ENCODE measurements at regions not wholly inside any gene's neighbourhood (a gene's known extent, or its start where the extent isn't known, plus 50 kb on each side); places are given as distances from the start of the nearest gene placed in this dataset.

DNA sequence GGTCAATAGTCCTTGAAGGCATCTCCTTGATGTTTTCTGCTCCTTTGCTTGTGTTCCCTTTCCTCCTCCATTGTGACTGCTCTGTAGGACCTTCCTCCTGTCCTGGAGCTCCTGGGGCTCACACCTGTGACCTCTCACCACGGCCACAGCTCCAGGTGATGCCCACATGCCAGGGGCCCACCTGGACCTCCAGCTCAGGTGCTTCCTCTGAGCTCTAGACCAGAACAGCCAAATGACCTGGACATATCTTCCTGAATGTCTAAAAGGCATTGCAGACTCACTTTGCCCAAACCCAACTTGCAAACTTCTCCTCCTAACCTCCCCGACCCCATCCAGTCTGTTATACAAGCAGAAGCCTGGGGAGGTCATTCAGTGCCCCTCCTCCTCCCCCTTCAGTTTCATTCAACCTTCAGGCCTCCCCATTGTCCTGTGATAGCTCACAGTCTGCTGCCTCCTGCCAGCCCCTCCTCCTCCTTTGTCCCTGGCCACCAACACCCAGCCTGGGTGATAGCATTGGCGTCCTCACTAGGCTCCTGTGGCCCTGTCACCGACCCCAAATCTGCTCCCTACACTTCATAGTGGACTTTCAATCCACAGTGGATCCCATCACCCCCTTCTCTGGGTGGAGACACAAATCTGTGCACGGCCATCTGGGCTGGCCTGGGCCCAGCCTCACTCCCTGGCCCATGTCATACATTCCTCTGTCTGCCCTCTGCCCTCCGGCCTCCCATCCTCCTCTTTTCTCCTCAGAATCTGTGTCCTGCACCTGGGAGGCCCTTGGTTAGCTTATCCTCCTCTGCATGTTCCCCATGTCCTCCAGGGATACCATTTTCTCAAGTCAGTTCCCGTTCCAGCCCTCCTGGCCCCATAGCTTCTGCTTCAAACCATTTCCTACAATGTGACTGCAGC lies 310.4 kb upstream of the HDAC4 start:
- no peak for DNase-seq (ENCODE audit: low read depth)

DNA sequence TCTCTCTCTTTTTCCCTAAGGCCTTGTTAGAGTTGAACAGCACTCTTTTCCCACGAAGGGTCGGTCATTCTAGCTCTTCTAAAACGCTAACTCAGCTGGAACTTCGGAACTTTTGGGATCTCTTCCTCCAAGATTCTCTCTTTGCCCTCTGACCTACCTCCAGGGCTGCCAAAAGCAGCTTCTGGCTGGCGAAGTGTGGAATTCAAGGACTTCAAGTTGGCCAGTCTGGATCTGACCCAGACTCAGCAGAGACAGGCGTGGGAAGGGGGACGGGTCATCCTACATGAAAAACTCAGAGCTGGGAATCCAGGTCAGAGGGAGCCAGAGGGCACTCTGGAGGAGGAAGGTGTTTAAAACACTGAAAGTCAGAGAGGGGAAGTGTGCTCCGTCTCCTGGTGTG lies 305.5 kb upstream of the HDAC4 start:
- no peak for DNase-seq (ENCODE audit: low read depth)

DNA sequence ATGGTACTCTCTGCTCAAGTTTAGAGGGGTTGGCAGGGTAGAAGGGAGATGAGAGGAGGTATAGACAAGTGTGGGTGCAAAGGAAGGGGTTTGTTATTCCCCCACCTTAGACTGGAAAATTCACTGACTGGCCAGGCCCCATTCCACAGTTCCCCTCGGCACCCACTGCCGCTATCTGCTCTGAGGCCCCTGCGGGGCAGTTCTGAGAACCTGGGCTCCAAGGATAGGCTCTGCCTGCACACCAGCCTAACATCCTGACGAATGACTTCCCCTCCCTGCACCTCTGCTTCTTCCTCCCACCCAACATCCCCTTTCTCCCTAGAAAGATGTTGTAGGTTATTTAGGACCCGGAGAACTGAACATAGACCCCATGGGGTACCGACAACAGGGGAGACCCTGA lies 303.9 kb upstream of the HDAC4 start:
- no peak for DNase-seq (ENCODE audit: low read depth)

DNA sequence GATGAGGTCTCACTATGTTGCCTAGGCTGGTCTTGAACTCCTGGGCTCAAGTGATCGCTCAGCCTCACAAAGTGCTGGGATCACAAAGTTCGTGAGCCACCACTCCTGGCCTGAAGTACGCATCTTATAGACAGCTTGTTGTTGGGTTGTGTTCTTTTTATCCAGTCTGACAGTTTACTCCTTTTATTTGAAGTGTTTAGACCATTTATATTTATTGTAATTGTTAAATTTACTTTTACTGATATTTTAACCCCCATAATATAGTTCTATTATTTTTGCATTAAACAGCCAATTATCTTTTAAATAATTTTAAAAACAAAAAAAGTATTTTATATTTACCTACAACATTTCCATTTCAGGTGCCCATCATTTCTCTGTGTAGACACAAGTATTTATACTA lies 303.0 kb upstream of the HDAC4 start:
- no peak for DNase-seq (ENCODE audit: low read depth)

DNA sequence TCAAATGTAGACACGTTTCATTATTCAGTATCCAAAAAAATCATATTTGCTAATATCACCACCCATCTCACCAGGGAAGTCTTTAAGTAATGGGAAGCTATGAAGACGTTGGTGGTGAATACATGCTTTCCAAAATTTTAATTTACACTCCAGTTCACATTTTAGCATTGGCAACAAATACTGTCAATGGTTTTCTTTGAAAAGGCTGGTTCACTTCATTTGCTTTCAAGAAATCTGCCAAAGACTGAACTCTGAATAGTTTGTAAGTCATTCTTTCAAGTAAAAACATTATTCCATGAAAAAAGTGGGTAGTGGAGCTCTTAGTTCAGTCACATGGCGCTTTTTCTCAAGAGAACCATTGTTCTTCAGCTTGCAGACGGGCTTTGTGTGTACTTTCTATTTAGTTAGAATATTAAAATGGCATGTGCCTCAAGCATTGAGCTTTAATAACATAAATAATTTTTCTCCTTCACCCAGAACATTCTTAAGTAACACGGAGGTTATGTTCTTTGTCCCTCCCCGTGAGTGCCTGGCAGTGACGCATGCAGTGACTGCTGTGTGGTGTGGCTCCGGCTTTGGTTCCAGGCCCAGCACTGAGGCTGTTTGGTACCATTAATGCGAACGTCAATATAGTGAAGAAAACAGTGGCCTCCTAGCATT lies 300.0 kb upstream of the HDAC4 start:
- no peak for DNase-seq (ENCODE audit: low read depth)

DNA sequence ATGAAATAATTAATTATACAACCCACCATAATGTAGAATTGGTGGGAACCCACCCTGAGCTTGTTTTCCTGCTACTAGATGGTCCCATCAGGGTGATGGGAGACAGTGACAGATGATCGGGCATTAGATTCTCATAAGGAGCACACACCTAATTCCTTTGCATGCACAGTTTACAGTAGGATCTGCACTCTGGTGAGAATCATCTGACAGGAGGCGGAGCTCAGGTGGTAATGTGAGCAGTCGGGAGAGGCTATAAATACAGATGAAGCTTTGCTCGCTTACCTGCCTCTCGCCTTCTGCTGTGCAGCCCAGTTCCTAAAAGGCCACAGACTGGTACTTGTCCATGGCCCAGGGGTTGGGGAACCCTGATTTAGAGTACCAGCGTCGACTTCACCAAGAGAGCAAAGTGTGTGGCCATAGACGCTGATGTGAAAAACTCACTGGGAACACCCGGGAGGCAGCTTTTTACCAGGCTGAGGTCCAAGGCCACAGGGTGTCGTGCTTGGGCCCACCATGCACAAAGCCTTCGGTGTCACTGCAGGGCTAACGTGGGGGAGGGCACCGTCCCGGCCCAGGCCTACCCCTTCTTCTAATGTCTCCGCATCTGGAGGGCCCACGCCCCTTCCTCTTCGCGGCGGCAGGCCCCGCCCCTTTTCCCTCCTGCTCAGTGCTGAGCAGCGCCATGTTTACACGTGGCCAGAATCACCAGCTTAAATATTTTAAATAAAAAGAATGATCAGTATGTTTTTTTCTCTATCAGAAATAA lies 296.8 kb upstream of the HDAC4 start:
- no peak for DNase-seq (ENCODE audit: low read depth)

DNA sequence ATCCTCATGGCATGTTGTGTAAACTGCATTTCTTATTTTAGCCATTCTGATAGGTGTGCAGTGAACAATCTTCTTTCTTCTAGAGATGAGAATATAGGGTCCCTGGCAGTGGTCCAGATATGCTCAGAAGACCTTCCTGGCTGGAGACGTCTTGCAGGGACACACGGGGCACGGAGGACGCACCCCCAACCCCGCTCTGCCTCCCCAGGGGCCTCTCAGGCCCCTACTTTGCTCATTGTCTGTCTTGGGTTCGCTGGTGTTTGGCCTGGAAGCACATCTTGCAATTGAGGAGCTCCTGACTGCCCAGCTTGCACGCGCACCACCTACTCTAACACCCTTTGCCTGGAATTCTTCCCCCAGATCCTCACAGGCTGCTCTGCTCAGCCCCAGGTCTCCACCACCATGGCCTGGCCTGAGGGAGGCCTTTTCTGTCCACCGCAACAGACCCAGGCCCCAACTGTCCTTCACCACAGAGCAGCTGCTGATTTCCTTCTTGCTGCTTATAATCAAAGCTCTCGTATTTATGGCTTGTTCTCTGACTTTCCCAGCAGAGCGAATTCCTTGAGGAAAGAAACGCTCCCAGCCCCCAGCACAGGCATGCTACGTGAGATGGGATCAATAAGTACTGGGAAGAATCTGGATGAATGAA lies 295.9 kb upstream of the HDAC4 start:
- DNase-seq (ENCODE audit: low read depth) = no peak

DNA sequence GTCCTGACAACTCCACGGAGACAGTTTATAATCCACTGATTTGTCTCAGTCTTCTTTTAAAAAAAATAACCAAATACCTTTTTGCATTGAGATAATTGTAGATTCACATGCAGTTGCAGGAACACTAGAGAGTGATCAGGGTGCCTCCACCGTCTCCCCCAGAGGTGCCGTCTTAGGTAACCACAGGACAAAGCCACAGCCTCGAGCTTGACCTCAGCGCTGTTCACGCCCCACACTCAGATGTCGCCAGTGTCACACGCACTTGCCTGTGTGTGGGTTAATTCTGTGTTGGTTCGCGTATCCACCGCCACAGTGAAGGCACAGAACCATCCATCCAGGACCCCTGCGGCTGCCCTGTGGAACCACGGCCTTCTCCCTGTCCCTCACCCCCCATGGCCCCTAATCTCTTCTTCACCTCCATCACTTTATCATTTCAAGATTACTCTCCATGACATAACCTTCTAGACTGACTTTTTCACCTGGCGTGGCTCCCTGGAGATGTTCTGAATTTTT lies 295.0 kb upstream of the HDAC4 start:
- no peak for DNase-seq (ENCODE audit: low read depth)

DNA sequence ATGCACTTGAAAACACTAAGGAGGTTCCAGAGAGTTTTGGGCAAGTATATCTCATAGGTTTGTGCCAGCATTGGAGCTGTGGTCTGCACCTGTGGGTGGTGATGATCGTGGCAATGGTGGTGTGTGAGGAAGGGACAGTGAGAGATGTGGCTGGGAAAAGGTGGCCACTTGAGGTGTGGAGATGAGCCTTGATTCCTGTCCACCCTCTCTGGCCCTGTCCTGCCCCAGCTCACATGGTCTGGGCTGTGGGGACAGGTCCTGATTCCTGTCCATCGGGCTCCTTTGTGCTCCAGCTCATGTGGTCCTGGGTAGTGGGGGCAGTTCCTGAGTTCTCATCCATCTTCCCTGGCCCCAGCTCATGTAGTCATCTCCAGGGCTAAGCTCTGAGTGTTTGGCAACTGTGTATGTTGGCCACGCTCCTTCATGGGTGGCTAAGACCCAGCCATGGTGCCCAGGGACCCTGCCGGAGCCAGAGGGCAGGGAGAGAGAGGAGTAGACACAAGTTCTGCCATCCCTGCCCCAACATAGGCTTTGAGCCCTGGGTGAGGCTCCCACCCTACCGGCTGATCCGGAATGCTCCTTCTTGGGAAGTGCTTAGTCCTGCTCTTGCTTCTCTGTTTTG lies 294.4 kb upstream of the HDAC4 start:
- DNase-seq (ENCODE audit: low read depth) = no peak

DNA sequence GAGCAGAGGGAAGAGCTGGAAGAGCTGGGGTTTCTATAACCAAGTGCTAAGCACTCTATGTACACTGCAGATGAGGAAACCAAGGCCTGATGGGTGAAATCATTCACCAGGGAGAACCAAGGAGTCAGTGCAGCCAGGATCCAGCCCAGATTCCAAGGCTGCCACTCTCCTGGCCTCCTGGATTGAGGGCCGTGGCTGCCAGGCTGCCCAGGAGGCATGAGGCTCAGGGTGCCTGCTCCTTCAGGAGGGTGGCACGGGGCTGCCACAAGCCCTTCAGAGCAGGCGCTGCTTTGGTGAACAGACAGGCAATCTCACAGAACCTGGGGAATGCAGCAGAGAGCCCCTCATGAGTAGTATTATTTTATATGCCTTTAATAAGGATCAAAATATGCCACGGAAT lies 293.7 kb upstream of the HDAC4 start:
- no peak for DNase-seq (ENCODE audit: low read depth)

DNA sequence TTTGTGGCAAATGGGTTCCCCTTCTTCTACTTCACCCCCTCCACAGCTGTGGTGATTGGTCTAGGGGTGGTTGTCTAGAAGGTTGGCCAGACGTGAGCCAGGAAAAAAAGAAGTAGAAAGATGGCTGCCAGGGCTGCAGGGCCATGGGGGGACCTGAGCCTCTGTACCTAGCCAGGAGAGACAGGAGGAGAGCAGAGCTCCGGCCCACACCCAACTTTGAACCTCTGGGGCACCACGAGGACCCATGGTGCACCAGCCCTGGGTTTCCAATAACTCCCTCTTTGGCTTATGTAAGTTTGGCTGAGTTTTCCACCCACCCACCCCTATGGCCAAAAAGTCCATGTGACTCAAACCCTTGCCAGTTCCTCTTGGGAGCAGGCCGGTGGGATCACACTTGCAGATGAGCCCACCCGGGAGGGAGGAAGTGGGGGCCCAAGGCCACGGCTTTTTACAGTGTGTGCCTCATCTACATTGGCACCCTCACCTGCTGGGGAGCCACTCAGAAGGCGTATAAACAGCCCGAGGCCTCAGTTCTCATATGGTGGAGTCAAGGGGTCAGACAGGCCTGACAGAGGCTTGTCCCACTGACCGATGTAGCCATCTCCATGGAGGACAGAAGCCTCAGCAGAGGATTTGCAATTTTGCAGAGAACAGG lies 293.1 kb upstream of the HDAC4 start:
- no peak for DNase-seq (ENCODE audit: low read depth)

DNA sequence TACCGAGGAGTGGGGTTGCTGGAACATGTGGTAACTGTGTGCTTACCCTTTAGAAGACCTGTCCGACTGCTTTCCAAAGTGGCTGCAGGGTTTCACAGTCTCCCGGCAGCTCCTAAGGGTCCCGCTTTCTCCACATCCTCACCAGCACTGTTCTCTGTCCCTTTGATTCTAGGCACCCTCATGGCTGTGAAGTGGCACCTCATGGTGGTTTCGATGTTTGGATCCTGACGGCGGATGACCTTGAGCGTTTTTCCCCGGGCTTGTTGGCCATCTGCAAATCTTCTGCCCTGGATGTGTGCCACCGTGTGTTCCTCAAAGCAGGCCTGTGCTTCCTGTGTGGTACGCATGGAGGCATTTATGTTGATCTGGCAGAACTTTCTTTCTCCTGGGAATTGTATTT lies 292.5 kb upstream of the HDAC4 start:
- DNase-seq (ENCODE audit: low read depth) = no peak

DNA sequence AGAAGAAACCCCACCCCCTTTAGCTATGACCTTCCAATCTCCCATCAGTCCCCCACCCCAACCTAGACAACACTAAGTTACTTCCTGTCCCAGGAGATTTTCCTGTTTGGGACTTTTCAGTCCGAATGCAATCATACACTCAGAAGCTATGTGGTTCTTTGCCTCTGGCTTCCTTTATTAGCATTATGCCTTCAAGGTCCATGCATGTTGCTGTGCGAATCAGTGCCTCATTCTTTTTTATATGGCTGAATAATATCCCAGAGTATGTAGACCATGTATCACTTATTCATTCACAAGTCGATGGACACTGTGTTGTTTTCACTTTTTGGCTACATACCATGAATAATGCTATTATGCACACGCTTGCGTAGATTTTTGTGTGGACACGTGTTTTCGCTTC lies 292.1 kb upstream of the HDAC4 start:
- DNase-seq (ENCODE audit: low read depth) = no peak

DNA sequence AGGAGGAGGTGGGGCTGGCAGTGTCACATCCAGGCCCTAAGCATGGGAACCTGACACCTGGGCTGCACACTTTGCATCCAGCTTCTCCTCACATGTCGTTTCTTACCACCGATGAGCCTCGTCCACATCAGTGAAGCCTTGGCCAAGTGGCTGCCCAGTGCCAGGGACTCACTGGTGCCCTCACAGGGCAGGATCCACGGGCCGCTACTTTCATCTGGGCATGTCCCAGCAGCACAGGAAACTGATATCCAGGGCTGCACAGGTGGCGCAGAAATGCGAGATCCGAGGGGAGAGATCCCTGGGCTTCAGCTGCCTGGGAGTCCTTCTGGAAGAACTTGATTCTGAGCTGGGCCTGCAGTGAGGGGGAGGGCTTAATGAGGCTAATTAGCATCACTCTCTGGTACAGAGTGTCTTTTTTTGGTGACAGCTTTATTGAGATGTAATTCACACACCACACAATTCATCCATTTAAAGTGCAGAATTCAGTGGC lies 291.6 kb upstream of the HDAC4 start:
- DNase-seq (ENCODE audit: low read depth) = no peak

DNA sequence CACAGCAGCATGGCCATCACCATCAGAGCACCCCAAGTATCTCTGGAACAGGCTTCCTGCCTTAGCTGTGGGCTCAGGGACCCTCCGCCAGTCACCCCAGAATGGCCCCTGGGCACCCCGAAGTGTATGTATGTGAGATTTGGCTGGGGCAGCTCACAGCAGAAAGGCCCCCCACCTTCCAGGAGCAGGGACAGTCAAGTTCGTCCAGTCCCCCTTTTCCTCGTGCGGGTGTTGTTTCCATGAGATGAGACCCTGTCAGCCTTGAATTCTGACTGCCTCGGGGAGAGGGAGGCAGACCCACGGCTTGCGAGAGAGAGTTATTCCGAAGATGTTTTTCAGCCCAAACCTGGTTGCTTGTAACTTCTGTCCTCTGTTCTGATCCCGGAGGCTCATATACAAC lies 290.9 kb upstream of the HDAC4 start:
- DNase-seq (ENCODE audit: low read depth) = no peak

DNA sequence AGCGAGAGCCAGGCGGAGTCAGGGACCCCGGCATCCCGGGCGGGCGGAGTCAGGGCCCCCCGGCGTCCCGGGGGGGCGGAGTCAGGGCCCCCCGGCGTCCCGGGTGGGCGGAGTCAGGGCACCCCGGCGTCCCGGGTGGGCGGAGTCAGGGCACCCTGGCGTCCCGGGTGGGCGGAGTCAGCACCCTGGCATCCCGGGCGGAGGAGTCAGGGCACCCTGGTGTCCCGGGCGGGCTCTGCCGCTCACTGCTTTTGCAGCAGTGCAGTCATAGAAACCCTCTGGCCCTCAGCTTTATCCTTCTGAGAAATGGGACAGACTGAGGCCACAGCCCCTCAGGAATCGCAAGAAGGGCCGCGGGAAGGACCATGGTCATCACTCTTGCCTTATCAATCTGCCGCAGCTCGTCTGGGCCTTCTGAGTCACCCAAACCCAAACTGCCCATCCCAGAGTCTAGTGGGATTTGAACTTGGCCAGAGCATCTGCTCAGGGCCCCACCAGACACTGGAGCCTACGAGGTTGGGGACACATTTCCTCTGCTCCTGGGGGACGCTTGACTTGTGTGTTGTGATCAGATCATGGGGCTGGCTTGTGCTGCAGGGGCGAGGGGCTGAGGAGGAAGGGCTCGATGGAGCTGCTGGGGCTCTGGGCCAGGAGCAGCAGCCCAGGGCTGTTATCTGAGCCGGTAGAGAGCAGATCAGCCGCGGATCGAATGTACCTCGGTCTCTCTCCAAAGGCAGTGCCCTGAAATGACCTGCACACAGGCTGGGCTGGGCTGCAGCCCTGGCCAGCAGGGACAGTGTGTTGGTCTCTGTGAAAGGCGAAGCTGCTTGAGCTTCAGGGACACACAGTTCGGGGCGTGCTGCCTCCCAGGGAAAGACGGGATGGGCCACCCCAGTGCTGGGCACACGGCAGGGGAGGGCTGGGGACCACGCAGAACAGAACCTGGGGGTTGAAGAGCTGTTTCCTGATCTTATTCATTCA lies 290.1 kb upstream of the HDAC4 start:
- DNase-seq (ENCODE audit: low read depth) = no peak

DNA sequence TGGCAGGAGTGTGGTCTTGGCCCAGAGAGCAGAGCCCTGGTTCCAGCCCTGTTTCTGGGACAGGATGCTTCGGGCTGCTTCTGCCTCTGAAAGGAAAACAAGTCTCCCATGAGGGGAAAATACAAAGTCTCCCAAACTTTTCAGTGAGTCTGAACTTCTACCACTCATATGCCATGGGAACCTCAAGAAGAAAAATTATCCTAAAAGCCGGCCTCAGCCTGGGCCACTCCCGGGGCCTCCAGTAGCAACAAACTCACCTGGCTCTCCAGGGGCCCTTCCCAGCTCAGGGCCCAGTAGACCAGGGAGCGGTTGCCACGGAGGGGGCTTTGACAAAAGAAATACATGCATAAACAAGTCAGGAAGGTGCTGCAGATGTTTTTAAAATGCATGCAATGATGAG lies 289.2 kb upstream of the HDAC4 start:
- no peak for DNase-seq (ENCODE audit: low read depth)

DNA sequence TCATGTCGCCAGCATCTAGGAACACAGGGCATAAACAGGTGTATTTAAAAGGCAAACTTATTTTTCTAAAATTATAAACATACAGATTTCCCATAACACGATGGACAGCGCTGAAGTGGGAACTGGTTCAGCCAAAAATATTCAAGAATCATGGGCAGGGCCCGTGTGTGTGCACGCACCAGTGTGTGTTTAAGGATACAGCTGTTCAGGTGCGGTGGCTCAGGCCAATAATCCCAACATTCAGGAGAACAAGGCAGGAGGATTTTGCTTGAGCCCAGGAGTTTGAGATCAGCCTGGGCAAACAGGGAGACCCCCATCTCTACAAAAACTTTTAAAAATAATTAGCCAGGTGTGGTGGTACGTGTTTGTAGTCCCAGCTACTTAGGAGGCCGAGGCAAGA lies 288.6 kb upstream of the HDAC4 start:
- DNase-seq (ENCODE audit: low read depth) = no peak

DNA sequence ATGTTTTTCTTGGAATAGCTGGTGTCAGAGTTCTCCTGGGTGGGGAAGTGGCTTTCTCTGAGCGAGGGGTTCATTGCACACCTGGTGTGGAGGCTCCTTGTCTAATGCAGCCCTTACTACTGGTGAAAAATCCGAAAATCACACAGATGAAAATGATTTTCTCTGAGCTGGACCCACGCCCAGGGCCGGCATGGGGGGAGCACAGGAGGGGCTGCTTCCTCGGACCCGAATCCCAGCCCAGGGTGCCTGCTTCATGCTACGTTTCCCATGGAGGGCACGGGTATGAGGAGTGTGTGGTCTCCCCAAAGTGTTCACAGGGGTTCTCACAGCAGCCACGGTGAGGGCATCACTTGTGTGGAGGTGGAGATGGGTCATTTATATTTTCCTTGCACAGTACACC lies 288.0 kb upstream of the HDAC4 start:
- DNase-seq (ENCODE audit: low read depth) = no peak

Measured in GM04504 (cell line).